HepG2 (cell line): ENCODE measurements at regions not wholly inside any gene's neighbourhood (a gene's known extent, or its start where the extent isn't known, plus 50 kb on each side); places are given as distances from the start of the nearest gene placed in this dataset.

Source experiments
- ATAC-seq: fragments of 200-7000 bp; cut with Tn5 transposase; 3 replicates; pipeline ENCODE4 v1.9.1; 2020; ENCODE audit warnings: mild to moderate bottlenecking, moderate library complexity
- BruUV-seq: library from RNA; stranded (reverse); fragments of 400-500 nt; replicated peaks from 2 replicates; lab custom pipeline; 2021; lab: Mats Ljungman, UMichigan
- CTCF ChIA-PET: fragments of 300-600 bp; formaldehyde crosslinking; extraction: SDS; loops from one replicate; lab custom pipeline; 2021; ENCODE audit warnings: low total read pairs, inconsistent platforms, low intra/inter-chr PET ratio; lab: Yijun Ruan, JAX
- POLR2A ChIA-PET: fragments of 350-600 bp; sonication (Branson Sonifier 250); formaldehyde crosslinking; loops from one replicate; lab custom pipeline; 2020; ENCODE audit warnings: antibody characterized with exemption, inconsistent platforms; lab: Yijun Ruan, JAX
- DNase-seq: peaks from one replicate; pipeline ENCODE4 v3.0.0-alpha.2; 2015; ENCODE audit warnings: low spot score
- FAIRE-seq: peaks from 3 replicates; lab custom pipeline; 2011; peaks lifted over from hg19 to GRCh38; lab: Jason Lieb, UNC
- H2AFZ ChIP-seq: one replicate; pipeline ENCODE4 v1.6.1; 2011; ENCODE audit warnings: low read length, inconsistent platforms
- H3K27ac ChIP-seq: fragments of 300-600 bp; 3 replicates; pipeline ENCODE4 v1.8.0; 2011; ENCODE audit warnings: mixed run types, mild to moderate bottlenecking, mixed read lengths, low read length, inconsistent platforms; ENCODE audit not compliant: insufficient read depth; ENCODE audit errors: extremely low read length
- H3K27me3 ChIP-seq, 2 experiments: fragments of 200-600 bp in 1 of 2; 2 replicates in 1 of 2; 3 replicates in 1 of 2; pipeline versions ENCODE4 v1.6.0 to v1.8.0; 2011; ENCODE audit warnings: low read length in 2 of 2, mild to moderate bottlenecking in 2 of 2, moderate library complexity in 2 of 2, inconsistent platforms in 1 of 2; ENCODE audit not compliant: insufficient read depth in 2 of 2, control insufficient read depth in 1 of 2
- H3K36me3 ChIP-seq, 2 experiments: fragments of 200-600 bp in 1 of 2; replicated peaks in 1 of 2; 2 replicates in 1 of 2; 3 replicates in 1 of 2; pipeline versions ENCODE4 v1.5.1 to v1.8.0; 2011; ENCODE audit warnings: low read length in 2 of 2, inconsistent platforms in 1 of 2; ENCODE audit not compliant: insufficient read depth in 2 of 2, control insufficient read depth in 1 of 2
- H3K4me1 ChIP-seq: 2 replicates; pipeline ENCODE4 v1.5.1; 2012; ENCODE audit warnings: low read length, inconsistent platforms; ENCODE audit not compliant: insufficient read depth
- H3K4me2 ChIP-seq: 2 replicates; pipeline ENCODE4 v1.6.0; 2011; ENCODE audit warnings: low read depth, low read length, inconsistent platforms
- H3K4me3 ChIP-seq, 3 experiments: fragments of 200-600 bp in 1 of 3; sonication (generic), shearing (Covaris generic) in 1 of 3; replicated peaks in 1 of 3; 2 replicates each; pipeline ENCODE4 v1.5.1; 2011 to 2016; ENCODE audit warnings: low read length in 3 of 3, inconsistent platforms in 2 of 3, low read depth in 2 of 3, mild to moderate bottlenecking in 2 of 3, control low read depth in 1 of 3, mixed read lengths in 1 of 3; ENCODE audit not compliant: insufficient read depth in 1 of 3
- H3K79me2 ChIP-seq: one replicate; pipeline ENCODE4 v1.6.1; 2011; ENCODE audit warnings: low read length, inconsistent platforms; ENCODE audit not compliant: insufficient read depth
- H3K9ac ChIP-seq: 2 replicates; pipeline ENCODE4 v1.6.0; 2011; ENCODE audit warnings: mild to moderate bottlenecking, low read depth, low read length, inconsistent platforms; ENCODE audit not compliant: insufficient read depth
- H3K9me3 ChIP-seq: 2 replicates; pipeline ENCODE4 v1.5.1; 2012; ENCODE audit warnings: mild to moderate bottlenecking, low read length
- H4K20me1 ChIP-seq: 2 replicates; pipeline ENCODE4 v1.6.0; 2011; ENCODE audit warnings: inconsistent platforms, mild to moderate bottlenecking, low read length, moderate library complexity; ENCODE audit not compliant: insufficient read depth
- CCDC6 ChIP-seq: sonication (generic); formaldehyde crosslinking; IDR thresholded peaks from 2 replicates; pipeline ENCODE4 v1.8.1; 2022; ENCODE audit warnings: mild to moderate bottlenecking, missing genetic modification reagents, moderate library complexity
- CHD2 ChIP-seq: IDR thresholded peaks from 2 replicates; pipeline ENCODE4 v1.6.1; 2011; ENCODE audit warnings: low read depth, low read length, improper control_type of control experiment
- E2F1 ChIP-seq: sonication (generic); formaldehyde crosslinking; IDR thresholded peaks from 2 replicates; pipeline ENCODE4 v1.5.0; 2020; ENCODE audit warnings: missing genetic modification reagents
- HIC2 ChIP-seq: sonication (generic); formaldehyde crosslinking; IDR thresholded peaks from 2 replicates; pipeline ENCODE4 v1.9.0; 2022; ENCODE audit warnings: low read depth, missing genetic modification reagents
- KAT7 ChIP-seq: IDR thresholded peaks from 2 replicates; pipeline ENCODE4 v1.6.1; 2018; ENCODE audit warnings: borderline replicate concordance, missing compliant biosample characterization
- MAFF ChIP-seq: IDR thresholded peaks from 2 replicates; pipeline ENCODE4 v1.6.1; 2011; ENCODE audit warnings: low read depth, low read length, improper control_type of control experiment
- MAFK ChIP-seq, 2 experiments: IDR thresholded peaks in 1 of 2; conservative IDR thresholded peaks in 1 of 2; 2 replicates each; pipeline ENCODE4 v1.6.1; 2011; ENCODE audit warnings: improper control_type of control experiment in 2 of 2, low read length in 2 of 2
- SIX1 ChIP-seq: sonication (generic); formaldehyde crosslinking; IDR thresholded peaks from 2 replicates; pipeline ENCODE4 v1.4.0; 2020; ENCODE audit warnings: missing genetic modification reagents, borderline replicate concordance
- SP140L ChIP-seq: sonication (generic); formaldehyde crosslinking; IDR thresholded peaks from 2 replicates; pipeline ENCODE4 v1.4.0; 2020; ENCODE audit warnings: missing genetic modification reagents, borderline replicate concordance
- TP53 ChIP-seq: sonication (generic); formaldehyde crosslinking; conservative IDR thresholded peaks from 2 replicates; pipeline ENCODE4 v1.4.0; 2020; ENCODE audit warnings: missing genetic modification reagents
- ZNF263 ChIP-seq: sonication (generic); formaldehyde crosslinking; IDR thresholded peaks from 2 replicates; pipeline ENCODE4 v1.4.0; 2020; ENCODE audit warnings: missing genetic modification reagents
- ZNF780A ChIP-seq: sonication (generic); formaldehyde crosslinking; IDR thresholded peaks from 2 replicates; pipeline ENCODE4 v1.8.0; 2022; ENCODE audit warnings: mild to moderate bottlenecking, missing genetic modification reagents, moderate library complexity
- WGBS: methylation state at CpG from one replicate; pipeline ENCODE4 v1.1.6; 2017; ENCODE audit warnings: low lambda C conversion rate; 5-methylcytosine and 5-hydroxymethylcytosine counted together
- in situ Hi-C: cut with HindIII; loops from 2 replicates; pipeline ENCODE4 v1.10.0; 2017; ENCODE audit warnings: low pct_unique_long_range_greater_than_20kb; ENCODE audit not compliant: extremely low pct_ligation_motif_present
- intact Hi-C: fragments of 100-400 bp; cut with micrococcal nuclease; formaldehyde crosslinking; loops from one replicate; pipeline ENCODE4 v1.10.0; 2022; ENCODE audit not compliant: unreplicated experiment

GRCh38 chr2:142332196-142332595 lies 201.4 kb upstream of the LRP1B start:
- POLR2A ChIA-PET: no interaction called here
- H3K4me2 ChIP-seq: no peak overlapping the region
- H3K36me3 ChIP-seq: no peaks in the 10 kb centered on the region
- H3K9me3 ChIP-seq: no peaks in the 10 kb centered on the region
- ATAC-seq: no peak
- intact Hi-C loops (no loop called here), in situ Hi-C loops (no loop called here)
- under 1% methylated on average over 2 of the region's 2 CpGs for WGBS
- no peak overlapping the region for H3K27ac ChIP-seq
- H3K27me3 ChIP-seq: no peaks in the 10 kb centered on the region
- BruUV-seq: no TSS peak
- no peak for DNase-seq
- CTCF ChIA-PET: no interaction called here
- no peaks in the 10 kb centered on the region for H4K20me1 ChIP-seq
- no peak overlapping the region for H2AFZ ChIP-seq
- H3K4me1 ChIP-seq: no peaks in the 10 kb centered on the region
- H3K9ac ChIP-seq: no peak overlapping the region
- no peaks in the 10 kb centered on the region for H3K79me2 ChIP-seq
- H3K4me3 ChIP-seq: no peak overlapping the region
- TF ChIP-seq MAFF (peak; percentile 97), MAFK (conservative IDR thresholded peaks at IDR 0.05 in 1 of 2, IDR thresholded peaks at IDR 0.05 in 1 of 2; ENCODE audit: low read length in 2 of 2) (peak; percentile 94 to 98), KAT7 (CRISPR knock-in tag) (no peak)
- TF ChIP-seq, all 625 proteins: peak for 2
- no peak for FAIRE-seq

- H3K4me2 ChIP-seq: no peak overlapping the region
- DNase-seq (no peak), ATAC-seq (no peak), FAIRE-seq (no peak)
- intact Hi-C loops (no loop called here), in situ Hi-C loops (no loop called here)
- TF ChIP-seq CCDC6 (CRISPR knock-in tag) (no peak), HIC2 (CRISPR knock-in tag) (no peak), ZNF263 (CRISPR knock-in tag) (no peak), TP53 (CRISPR knock-in tag) (no peak), CHD2 (no peak), ZNF780A (CRISPR knock-in tag) (no peak), E2F1 (CRISPR knock-in tag) (no peak), SP140L (CRISPR knock-in tag) (no peak), SIX1 (CRISPR knock-in tag) (no peak)
- no peaks in the 10 kb centered on the region for H3K79me2 ChIP-seq
- no peak overlapping the region for H3K27ac ChIP-seq
- no peaks in the 10 kb centered on the region for H3K4me1 ChIP-seq
- POLR2A ChIA-PET: no interaction called here
- CTCF ChIA-PET: no interaction called here
- H3K9ac ChIP-seq: no peak overlapping the region
- no peaks in the 10 kb centered on the region for H3K9me3 ChIP-seq
- no peak overlapping the region for H2AFZ ChIP-seq
- BruUV-seq: no TSS peak
- no peak overlapping the region for H3K4me3 ChIP-seq
- H4K20me1 ChIP-seq: no peaks in the 10 kb centered on the region
- no peaks in the 10 kb centered on the region for H3K27me3 ChIP-seq
- 2% methylated on average over 1 of the region's 1 CpG for WGBS
- H3K36me3 ChIP-seq: no peaks in the 10 kb centered on the region
Measured at GRCh38 chr2:142330458-142330857, 199.6 kb upstream of the LRP1B start.
